ENCODE measurements at regions not wholly inside any gene's neighbourhood (a gene's known extent, or its start where the extent isn't known, plus 50 kb on each side); places are given as distances from the start of the nearest gene placed in this dataset.

DNA sequence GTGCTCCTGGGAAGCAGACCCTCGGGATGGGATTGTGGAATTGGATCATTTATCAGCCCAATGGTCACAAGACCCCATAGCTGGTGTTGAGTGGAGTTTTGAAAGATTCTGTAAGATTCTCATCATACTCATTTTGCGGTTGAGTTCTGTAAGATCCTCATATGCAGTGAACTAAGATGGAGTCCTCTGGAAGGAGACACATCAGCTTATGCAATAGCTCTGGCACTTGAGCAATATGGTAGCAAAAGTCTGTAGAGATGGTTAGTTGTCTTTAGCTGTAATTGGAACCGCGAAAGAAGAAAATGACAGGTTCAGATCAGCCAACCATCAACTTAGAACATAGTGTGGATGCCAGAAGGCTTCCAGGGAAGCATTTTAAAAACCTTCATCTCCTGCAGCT is 184.5 kb upstream of the TSC22D2 start:
- H3K4me3 ChIP-seq (replicated peaks in 1 of 2; ENCODE audit: low read depth in 2 of 2, low read length in 2 of 2), result no peak overlapping the region
- no peak for TF ChIP-seq CTCF (IDR thresholded peaks at IDR 0.05; ENCODE audit: low read depth, low read length)
- DNase-seq (ENCODE audit: low read depth in 2 of 2), result no peak

- DNase-seq (ENCODE audit: low read depth in 2 of 2), result no peak
- no peak overlapping the region for H3K4me3 ChIP-seq (replicated peaks in 1 of 2; ENCODE audit: low read depth in 2 of 2, low read length in 2 of 2)
- no peak for TF ChIP-seq CTCF (IDR thresholded peaks at IDR 0.05; ENCODE audit: low read depth, low read length)
These were observed 185.2 kb upstream of the TSC22D2 start for GRCh38 chr3:150222691-150223489.

GRCh38 chr3:150221904-150222523 is 186.1 kb upstream of the TSC22D2 start:
- no peak for TF ChIP-seq CTCF (IDR thresholded peaks at IDR 0.05; ENCODE audit: low read depth, low read length)
- DNase-seq (ENCODE audit: low read depth in 2 of 2), result no peak

DNA sequence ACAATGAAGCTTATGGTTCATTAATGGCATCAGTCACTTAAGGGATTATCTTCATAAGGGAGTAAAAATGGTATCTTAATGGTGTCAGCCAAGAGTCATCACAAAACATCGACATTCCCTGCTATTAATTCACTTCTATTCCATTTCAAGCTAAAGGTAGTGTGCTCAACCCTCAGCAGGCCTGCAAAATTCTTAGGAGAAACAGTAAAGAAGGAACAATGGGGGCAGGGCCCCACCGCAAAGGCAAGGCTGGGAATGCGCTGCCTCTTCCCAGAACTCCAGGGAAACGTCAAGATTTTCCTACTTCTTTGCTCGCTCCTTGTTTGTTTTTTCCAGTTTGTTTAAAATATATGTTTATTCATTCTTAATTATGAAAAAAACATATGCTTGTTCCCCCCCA is 187.3 kb upstream of the TSC22D2 start:
- DNase-seq (ENCODE audit: low read depth in 2 of 2), result peak; percentile 10 to 26
- no peak overlapping the region for H3K4me3 ChIP-seq (replicated peaks in 1 of 2; ENCODE audit: low read depth in 2 of 2, low read length in 2 of 2)
- TF ChIP-seq CTCF (IDR thresholded peaks at IDR 0.05; ENCODE audit: low read depth, low read length), result no peak

More at GRCh38 chr3:150221904-150222523, 186.1 kb upstream of the TSC22D2 start:
- H3K4me3 ChIP-seq (replicated peaks in 1 of 2; ENCODE audit: low read depth in 2 of 2, low read length in 2 of 2), result no peak overlapping the region

DNA sequence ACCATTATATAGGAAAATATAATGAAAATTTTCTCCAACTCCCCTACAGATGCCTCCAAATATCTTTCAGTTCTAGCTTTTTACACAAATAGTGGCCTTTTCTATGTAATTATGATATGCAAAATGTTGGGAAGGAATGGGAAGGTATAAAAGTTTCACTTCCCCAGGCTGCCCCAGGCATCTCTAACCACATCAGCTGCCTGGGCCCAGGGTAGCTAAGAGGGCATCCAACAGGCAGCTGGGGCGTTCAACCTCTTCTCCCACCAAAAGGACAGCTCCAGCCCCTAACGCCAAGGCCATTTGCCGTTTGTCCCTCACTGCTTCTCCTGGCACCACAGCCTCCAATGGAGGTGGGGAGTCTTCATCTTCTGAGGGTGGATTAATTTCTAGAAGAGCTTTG is 188.1 kb upstream of the TSC22D2 start:
- H3K4me3 ChIP-seq (replicated peaks in 1 of 2; ENCODE audit: low read depth in 2 of 2, low read length in 2 of 2), result no peak overlapping the region
- TF ChIP-seq CTCF (IDR thresholded peaks at IDR 0.05; ENCODE audit: low read depth, low read length), result no peak
- DNase-seq (ENCODE audit: low read depth in 2 of 2), result no peak

- no peak for TF ChIP-seq CTCF (IDR thresholded peaks at IDR 0.05; ENCODE audit: low read depth, low read length)
- no peak overlapping the region for H3K4me3 ChIP-seq (replicated peaks in 1 of 2; ENCODE audit: low read depth in 2 of 2, low read length in 2 of 2)
- DNase-seq (ENCODE audit: low read depth in 2 of 2), result no peak
These were observed 189.3 kb upstream of the TSC22D2 start for GRCh38 chr3:150218841-150219240.
